Stimulated activated CD4-positive, alpha-beta T cell treated with anti-CD3 and anti-CD28 coated beads, Interleukin-1b, Interleukin-23, amount 100 ng/mL, for 48 hours (primary cell): ENCODE measurements at regions not wholly inside any gene's neighbourhood (a gene's known extent, or its start where the extent isn't known, plus 50 kb on each side); places are given as distances from the start of the nearest gene placed in this dataset.

Experiments
- DNase-seq: peaks from one replicate; pipeline ENCODE4 v3.0.0-alpha.2; 2020

- DNase-seq, result no peak
These were observed 56.3 kb upstream of the GALNT2 start for GRCh38 chr1:230010603-230011332.

- DNase-seq, result no peak
These were observed 55.5 kb upstream of the GALNT2 start for GRCh38 chr1:230011333-230012092.

GRCh38 chr1:230012093-230012393 lies 55.0 kb upstream of the GALNT2 start:
- no peak for DNase-seq

- no peak for DNase-seq
These were observed 54.3 kb upstream of the GALNT2 start for GRCh38 chr1:230012741-230013140.

GRCh38 chr1:230016159-230016558 lies 50.9 kb upstream of the GALNT2 start:
- no peak for DNase-seq
